SK-N-SH (cell line): ENCODE measurements at regions not wholly inside any gene's neighbourhood (a gene's known extent, or its start where the extent isn't known, plus 50 kb on each side); places are given as distances from the start of the nearest gene placed in this dataset.

Source experiments
- YY1 ChIP-seq: IDR thresholded peaks from 2 replicates; pipeline ENCODE4 v1.4.0; 2012; ENCODE audit warnings: low read depth, mild to moderate bottlenecking
- TF ChIP-seq, protein P1 (sequence below): fragments of 200-600 bp; sonication (generic); IDR thresholded peaks from 2 replicates; pipeline ENCODE4 v1.6.1; 2017; ENCODE audit warnings: antibody characterized with exemption, mild to moderate bottlenecking, moderate library complexity

DNA sequence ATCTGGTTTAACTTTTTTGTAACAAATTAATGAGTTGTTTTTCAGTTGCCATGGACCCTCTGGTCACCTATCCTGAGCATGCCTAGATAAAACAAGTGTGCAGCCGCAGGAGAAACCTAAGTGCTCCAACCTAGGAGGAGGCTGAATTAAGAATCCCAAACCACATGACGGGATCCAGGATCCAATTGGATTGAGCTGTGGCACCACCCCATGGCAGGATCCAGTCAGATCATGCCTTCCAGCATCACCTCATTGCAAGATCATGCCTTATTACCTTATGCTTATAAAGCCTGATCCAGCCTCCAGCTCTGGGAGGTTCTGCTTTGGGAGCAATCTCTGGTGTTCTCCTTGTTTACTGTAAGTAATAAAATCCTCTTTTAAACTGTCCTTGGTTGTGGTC is 662.0 kb downstream of the TLR4 start:
- TF ChIP-seq, protein P1, sequence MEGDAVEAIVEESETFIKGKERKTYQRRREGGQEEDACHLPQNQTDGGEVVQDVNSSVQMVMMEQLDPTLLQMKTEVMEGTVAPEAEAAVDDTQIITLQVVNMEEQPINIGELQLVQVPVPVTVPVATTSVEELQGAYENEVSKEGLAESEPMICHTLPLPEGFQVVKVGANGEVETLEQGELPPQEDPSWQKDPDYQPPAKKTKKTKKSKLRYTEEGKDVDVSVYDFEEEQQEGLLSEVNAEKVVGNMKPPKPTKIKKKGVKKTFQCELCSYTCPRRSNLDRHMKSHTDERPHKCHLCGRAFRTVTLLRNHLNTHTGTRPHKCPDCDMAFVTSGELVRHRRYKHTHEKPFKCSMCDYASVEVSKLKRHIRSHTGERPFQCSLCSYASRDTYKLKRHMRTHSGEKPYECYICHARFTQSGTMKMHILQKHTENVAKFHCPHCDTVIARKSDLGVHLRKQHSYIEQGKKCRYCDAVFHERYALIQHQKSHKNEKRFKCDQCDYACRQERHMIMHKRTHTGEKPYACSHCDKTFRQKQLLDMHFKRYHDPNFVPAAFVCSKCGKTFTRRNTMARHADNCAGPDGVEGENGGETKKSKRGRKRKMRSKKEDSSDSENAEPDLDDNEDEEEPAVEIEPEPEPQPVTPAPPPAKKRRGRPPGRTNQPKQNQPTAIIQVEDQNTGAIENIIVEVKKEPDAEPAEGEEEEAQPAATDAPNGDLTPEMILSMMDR: no peak
- no peak for TF ChIP-seq YY1
